GM13977 (cell line): ENCODE measurements at regions not wholly inside any gene's neighbourhood (a gene's known extent, or its start where the extent isn't known, plus 50 kb on each side); places are given as distances from the start of the nearest gene placed in this dataset.

Experiments used
- DNase-seq: peaks from one replicate; pipeline ENCODE4 v3.0.0; 2012; ENCODE audit warnings: low spot score
- in situ Hi-C: fragments of 300-500 bp; cut with MboI; formaldehyde crosslinking; loops from one replicate; pipeline ENCODE4 v1.12.0; 2022; ENCODE audit warnings: low sequenced_read_pairs, low pct_unique_long_range_greater_than_20kb, mixed read lengths, inconsistent platforms; ENCODE audit not compliant: unreplicated experiment
- TF ChIP-seq, protein P1 (sequence below): IDR thresholded peaks from 2 replicates; pipeline ENCODE4 v1.5.1; 2012; ENCODE audit warnings: mild to moderate bottlenecking, control low read depth; ENCODE audit not compliant: insufficient read depth; ENCODE audit errors: extremely low read depth, missing control alignments

DNA sequence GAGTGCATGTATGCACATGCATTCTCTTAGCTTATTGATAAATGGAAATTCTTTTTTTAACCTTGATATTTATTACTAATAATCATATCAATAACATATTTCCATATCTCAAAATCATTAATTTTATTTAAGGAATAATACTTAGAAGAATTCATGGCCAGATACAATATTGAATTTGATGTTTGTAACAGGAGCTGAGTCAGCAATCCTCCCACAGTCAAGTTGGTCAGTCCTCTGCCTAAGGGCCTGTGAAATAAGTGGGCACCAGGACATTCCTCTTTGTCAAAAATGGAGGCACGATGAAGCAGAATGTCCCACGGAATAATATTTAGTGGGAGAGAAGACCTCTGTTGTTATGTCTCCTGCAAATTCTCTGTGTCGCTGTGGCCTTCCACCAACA is 148.6 kb downstream of the LRRC70 start:
- TF ChIP-seq, protein P1, sequence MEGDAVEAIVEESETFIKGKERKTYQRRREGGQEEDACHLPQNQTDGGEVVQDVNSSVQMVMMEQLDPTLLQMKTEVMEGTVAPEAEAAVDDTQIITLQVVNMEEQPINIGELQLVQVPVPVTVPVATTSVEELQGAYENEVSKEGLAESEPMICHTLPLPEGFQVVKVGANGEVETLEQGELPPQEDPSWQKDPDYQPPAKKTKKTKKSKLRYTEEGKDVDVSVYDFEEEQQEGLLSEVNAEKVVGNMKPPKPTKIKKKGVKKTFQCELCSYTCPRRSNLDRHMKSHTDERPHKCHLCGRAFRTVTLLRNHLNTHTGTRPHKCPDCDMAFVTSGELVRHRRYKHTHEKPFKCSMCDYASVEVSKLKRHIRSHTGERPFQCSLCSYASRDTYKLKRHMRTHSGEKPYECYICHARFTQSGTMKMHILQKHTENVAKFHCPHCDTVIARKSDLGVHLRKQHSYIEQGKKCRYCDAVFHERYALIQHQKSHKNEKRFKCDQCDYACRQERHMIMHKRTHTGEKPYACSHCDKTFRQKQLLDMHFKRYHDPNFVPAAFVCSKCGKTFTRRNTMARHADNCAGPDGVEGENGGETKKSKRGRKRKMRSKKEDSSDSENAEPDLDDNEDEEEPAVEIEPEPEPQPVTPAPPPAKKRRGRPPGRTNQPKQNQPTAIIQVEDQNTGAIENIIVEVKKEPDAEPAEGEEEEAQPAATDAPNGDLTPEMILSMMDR, result no peak
- in situ Hi-C loops, result no loop called here
- no peak for DNase-seq

DNA sequence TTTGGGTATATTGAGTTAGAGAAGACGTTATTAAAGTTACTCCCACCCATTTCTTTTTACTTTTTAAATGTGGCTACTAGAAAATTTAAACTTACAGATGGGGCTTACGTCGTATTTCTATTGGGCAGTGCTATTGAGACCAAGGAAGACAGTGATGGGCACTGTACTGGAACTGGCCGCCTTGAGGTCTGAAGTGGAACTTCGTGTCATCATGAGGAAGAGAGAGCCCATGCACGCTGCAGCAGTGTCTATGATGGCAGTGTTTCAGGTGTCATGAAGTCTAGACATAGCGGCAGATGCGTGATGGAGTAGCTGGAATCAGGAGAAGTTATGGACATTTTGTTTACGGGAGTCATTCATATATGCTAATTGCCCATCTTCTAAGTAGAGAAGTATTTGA is 143.7 kb downstream of the LRRC70 start:
- in situ Hi-C loops, result no loop called here
- DNase-seq, result no peak
- TF ChIP-seq, protein P1, result no peak

DNA sequence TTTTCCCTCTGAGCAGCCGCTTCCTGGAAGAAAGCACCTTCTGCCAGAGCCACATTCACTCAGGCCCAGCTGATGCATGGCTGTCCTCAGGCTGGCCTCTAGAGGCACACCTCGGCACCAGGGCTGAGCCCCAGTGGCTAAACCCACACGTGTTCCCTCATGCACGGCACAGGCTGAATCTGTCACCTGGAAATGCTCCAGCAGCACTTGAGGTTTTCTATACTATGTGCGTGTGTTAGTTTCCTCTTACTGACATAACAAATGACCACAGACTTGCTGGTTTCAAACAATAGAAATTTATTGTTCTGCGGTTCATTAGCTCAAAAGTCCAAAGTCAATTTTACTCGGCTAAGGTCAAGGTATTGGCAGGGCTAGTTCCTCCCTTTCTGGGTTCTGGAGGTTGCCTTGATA is 141.4 kb downstream of the LRRC70 start:
- in situ Hi-C loops, result no loop called here
- DNase-seq, result peak; percentile 52
- TF ChIP-seq, protein P1, result peak; percentile 49

DNA sequence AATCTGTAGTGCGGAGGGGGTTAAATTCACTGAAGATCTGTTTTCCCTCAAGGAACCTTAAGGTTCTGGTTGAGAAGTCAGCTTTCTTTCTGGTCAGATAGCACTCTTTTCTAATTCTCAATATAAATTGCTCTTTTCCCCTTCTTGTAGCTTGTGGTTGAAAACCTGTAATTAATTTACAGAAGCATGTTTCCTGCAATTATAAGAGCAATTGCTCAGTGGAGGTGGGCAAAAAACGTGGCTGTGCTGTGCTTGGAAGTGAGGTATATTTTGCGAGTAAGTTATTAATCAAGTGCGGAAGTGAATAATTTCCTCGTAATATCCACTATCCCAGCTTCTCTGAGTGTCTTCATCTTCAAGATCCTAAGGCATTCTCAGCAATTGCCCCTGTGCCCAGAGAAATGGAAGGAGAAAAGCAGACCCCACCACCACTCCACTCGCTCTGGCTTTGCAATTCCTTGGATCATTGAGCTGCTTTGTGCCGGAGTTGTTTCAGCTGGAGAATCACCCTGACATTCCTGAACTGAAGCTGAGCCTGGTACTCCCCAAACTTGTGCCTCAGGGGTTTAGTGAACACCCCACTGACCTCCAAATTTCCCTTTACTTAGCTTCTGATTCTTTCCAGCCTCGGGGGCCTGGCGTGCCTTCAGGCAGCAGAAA is 140.6 kb downstream of the LRRC70 start:
- TF ChIP-seq, protein P1, result no peak
- in situ Hi-C loops, result no loop called here
- no peak for DNase-seq

DNA sequence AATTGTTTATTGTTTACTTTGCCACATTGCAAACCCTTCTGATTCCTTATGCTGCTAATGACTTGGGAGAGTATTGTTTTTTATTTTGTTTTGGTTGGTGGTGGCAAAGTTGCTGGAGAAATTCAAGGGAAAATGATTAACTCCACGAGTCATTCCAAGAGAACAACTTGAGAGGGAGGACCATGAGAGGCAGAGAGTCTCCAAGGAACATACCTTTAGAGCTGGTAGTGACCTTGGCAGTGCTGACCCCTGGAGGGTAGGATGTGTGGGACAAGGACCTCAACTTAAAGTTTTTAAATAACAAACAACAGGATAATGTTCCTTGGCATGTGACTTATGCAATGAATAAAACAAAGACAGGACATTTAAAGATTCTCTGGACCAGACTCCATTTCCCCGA is 139.7 kb downstream of the LRRC70 start:
- TF ChIP-seq, protein P1, result peak; percentile 20
- in situ Hi-C loops, result no loop called here
- no peak for DNase-seq

DNA sequence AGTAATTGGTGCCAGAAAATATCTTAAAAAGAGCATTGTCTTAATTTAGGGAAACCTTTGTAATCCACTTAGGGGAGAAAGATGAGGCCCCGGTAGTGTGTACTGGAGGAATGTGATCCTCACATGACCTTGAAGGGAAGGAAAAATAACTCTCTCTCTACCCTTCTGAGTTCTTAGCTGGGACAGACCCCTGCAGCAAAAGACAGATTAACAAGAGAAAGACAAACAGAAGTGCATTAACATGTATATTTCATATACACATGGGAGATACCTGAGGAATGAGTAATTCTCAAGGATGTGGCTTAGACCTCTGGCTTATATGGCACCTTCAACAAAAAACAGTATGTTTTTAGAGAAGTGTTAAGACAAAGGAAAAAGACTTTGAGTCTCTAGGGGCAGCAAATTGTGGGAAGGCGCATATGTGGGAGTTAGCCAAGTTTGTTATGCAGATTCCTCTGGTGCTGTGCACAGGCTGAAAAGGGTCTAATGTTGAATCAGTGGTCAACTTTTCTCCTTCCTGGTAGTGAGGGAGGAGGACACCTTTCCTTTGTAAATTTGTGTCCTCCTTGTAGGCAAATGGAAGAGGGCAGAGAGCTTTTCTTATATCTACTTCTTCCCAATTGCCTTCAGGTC is 138.8 kb downstream of the LRRC70 start:
- DNase-seq, result no peak
- in situ Hi-C loops, result no loop called here

More for the DNA sequence above, 138.8 kb downstream of the LRRC70 start:
- TF ChIP-seq, protein P1, result no peak
